ENCODE measurements at regions not wholly inside any gene's neighbourhood (a gene's known extent, or its start where the extent isn't known, plus 50 kb on each side); places are given as distances from the start of the nearest gene placed in this dataset.

DNA sequence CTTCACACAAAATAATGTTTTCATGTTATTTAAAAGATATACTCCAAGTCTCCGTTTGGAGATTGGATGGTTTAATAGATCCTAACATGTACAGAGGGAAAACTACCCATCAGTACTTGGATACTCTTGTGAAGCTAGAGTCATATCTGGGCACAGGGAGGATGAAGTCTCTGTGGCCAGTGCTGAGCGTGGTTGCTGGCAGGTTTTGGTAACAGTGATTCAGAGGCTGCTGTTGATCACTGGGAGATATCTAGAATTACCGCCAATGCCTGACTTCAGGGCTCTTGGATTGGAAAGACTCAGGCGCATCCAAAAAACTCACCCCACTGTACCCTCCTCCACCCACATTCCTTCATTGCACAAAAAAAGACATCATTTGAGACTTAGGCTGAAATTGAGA, 107.2 kb upstream of the PGRMC2 start:
- DNase-seq (ENCODE audit: extremely low read depth, low read depth): no peak
- TF ChIP-seq CTCF (IDR thresholded peaks at IDR 0.05; ENCODE audit: low read depth, low read length, missing control alignments): no peak
- H3K4me3 ChIP-seq (replicated peaks; ENCODE audit: low read depth, low read length): no peak overlapping the region

- TF ChIP-seq CTCF (IDR thresholded peaks at IDR 0.05; ENCODE audit: low read depth, low read length, missing control alignments): no peak
- DNase-seq (ENCODE audit: extremely low read depth, low read depth): no peak
- H3K4me3 ChIP-seq (replicated peaks; ENCODE audit: low read depth, low read length): no peak overlapping the region
These were observed 105.6 kb upstream of the PGRMC2 start for GRCh38 chr4:128393101-128393704.

DNA sequence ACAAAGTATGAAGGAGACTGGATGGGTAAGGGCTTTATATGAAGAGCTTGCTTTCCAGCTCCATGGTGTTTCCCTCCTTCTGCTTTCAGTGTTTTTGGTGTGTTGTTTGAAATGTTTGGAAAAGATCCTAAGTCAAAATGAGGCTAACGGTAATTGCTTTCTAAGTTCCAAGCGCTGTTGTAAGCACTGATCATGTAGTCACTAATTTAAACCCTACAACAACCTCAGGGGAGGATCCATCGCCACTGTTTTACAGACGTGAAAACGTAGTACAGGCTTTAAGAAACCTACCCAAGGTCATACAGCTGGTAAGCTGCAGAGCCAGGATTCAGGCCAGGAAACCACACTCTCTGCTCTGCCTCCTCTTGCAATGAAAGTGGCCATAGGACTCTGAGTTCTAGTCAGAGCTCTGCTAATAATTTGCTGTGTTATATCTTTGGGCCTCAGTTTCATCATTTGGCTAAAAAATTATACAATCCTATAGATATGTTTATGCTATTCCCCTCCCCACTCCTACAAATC, 102.9 kb upstream of the PGRMC2 start:
- no peak for TF ChIP-seq CTCF (IDR thresholded peaks at IDR 0.05; ENCODE audit: low read depth, low read length, missing control alignments)
- H3K4me3 ChIP-seq (replicated peaks; ENCODE audit: low read depth, low read length): no peak overlapping the region
- DNase-seq (ENCODE audit: extremely low read depth, low read depth): no peak

- no peak overlapping the region for H3K4me3 ChIP-seq (replicated peaks; ENCODE audit: low read depth, low read length)
- no peak for TF ChIP-seq CTCF (IDR thresholded peaks at IDR 0.05; ENCODE audit: low read depth, low read length, missing control alignments)
- DNase-seq (ENCODE audit: extremely low read depth, low read depth): no peak
These were observed 101.2 kb upstream of the PGRMC2 start for GRCh38 chr4:128388796-128389195.

DNA sequence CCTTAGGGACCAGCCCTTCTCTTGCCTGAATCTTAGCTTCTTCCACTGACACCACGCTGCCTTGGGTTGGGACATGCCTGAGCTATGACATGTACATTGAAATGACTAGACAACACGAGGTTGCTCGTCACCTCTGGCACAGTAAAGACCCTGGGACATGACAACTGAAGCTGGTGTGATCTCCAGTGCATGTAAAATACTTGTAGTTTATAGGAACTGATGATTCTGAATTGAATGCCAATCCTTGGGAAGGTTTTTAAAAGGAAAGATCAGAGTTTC, 100.7 kb upstream of the PGRMC2 start:
- no peak overlapping the region for H3K4me3 ChIP-seq (replicated peaks; ENCODE audit: low read depth, low read length)
- DNase-seq (ENCODE audit: extremely low read depth, low read depth): no peak
- TF ChIP-seq CTCF (IDR thresholded peaks at IDR 0.05; ENCODE audit: low read depth, low read length, missing control alignments): no peak

GRCh38 chr4:128387600-128388351, 100.2 kb upstream of the PGRMC2 start:
- DNase-seq (ENCODE audit: extremely low read depth, low read depth): no peak
- no peak for TF ChIP-seq CTCF (IDR thresholded peaks at IDR 0.05; ENCODE audit: low read depth, low read length, missing control alignments)
- no peak overlapping the region for H3K4me3 ChIP-seq (replicated peaks; ENCODE audit: low read depth, low read length)

Measured in HFF-Myc (cell line).